ENCODE measurements at regions not wholly inside any gene's neighbourhood (a gene's known extent, or its start where the extent isn't known, plus 50 kb on each side); places are given as distances from the start of the nearest gene placed in this dataset.

DNA sequence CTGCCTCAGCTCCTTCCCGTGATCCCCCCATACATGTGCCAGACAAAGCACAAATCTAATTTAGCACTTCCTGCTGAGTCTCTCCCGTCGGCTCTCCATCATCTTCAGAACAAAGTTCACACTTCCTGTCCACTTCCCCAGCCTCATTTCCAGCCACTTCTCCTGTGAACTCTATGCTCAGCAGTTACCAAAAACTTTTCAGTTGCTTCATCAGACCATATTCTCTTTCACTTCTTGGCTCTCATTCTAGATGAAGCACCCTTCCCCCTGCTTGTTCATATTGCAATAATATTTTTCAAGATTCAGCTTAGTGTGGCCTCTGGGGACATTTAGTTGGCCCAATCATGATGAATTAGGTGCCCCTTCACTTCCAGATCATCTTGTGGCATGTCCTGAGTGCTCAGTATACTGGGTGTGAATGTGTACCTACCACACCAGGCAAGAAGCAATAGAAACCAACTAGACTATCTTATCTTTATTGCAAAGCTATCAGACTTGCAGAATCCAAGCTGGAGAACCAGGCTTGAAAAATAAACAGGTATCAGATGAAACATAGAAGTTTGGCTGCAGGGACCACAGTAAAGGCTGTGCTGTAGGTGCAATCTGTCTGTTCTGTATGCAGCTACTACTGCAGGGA is 115.8 kb downstream of the NXPE2 start:
- TF ChIP-seq YY1 (IDR thresholded peaks at IDR 0.05; ENCODE audit: insufficient read depth, insufficient read length) (no peak), SUZ12 (IDR thresholded peaks at IDR 0.05; ENCODE audit: extremely low read depth, insufficient read depth, insufficient read length) (no peak), ZNF274 (IDR thresholded peaks at IDR 0.05; ENCODE audit: low read depth, low read length) (no peak)

All from NT2/D1 (cell line).